ENCODE measurements at regions not wholly inside any gene's neighbourhood (a gene's known extent, or its start where the extent isn't known, plus 50 kb on each side); places are given as distances from the start of the nearest gene placed in this dataset.

DNA sequence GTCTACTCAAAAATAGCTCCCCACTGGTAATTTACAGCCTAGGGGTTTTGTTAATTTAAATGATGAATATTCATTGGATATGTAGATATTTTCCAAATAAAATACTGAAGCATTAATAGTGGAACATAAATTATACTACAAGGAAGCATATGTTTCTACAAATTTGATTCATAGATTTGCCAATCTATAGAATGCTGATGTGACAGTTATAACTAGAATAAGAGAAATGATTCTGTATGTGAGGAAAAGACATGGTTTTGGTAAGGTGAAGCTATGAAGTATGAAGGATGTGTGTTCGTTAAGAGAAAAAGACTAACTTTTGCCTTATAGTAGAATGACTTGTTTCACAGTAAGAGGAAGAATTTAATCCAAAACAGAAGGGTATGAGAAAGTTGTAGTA lies 61.3 kb downstream of the IARS1 start:
- DNase-seq (no peak), ATAC-seq (no peak)
- Histone ChIP-seq H3K4me3 (no peak overlapping the region), H3K9me3 (no peaks in the 10 kb centered on the region), H3K36me3 (peaks cover 0 to 85% (median 51%) of the 10 kb centered on the region in 9 donors), H3K27ac (no peak overlapping the region), H3K4me1 (no peaks in the 10 kb centered on the region), H3K27me3 (no peaks in the 10 kb centered on the region)
- 84 to 96% (median 88%) methylated on average over 1 of the region's 1 CpG for WGBS, 4 donors
- TF ChIP-seq, protein P1, sequence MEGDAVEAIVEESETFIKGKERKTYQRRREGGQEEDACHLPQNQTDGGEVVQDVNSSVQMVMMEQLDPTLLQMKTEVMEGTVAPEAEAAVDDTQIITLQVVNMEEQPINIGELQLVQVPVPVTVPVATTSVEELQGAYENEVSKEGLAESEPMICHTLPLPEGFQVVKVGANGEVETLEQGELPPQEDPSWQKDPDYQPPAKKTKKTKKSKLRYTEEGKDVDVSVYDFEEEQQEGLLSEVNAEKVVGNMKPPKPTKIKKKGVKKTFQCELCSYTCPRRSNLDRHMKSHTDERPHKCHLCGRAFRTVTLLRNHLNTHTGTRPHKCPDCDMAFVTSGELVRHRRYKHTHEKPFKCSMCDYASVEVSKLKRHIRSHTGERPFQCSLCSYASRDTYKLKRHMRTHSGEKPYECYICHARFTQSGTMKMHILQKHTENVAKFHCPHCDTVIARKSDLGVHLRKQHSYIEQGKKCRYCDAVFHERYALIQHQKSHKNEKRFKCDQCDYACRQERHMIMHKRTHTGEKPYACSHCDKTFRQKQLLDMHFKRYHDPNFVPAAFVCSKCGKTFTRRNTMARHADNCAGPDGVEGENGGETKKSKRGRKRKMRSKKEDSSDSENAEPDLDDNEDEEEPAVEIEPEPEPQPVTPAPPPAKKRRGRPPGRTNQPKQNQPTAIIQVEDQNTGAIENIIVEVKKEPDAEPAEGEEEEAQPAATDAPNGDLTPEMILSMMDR (IDR thresholded peaks at IDR 0.05), result no peak
- TF ChIP-seq POLR2A (IDR thresholded peaks at IDR 0.05), result no peak
- intact Hi-C loops (cut with DNase I), result loop anchor here in 4 of 10 donors (10.0 kb wide), 2 partner anchors 87 to 97 kb away; no protein-coding TSS in a partner anchor

DNA sequence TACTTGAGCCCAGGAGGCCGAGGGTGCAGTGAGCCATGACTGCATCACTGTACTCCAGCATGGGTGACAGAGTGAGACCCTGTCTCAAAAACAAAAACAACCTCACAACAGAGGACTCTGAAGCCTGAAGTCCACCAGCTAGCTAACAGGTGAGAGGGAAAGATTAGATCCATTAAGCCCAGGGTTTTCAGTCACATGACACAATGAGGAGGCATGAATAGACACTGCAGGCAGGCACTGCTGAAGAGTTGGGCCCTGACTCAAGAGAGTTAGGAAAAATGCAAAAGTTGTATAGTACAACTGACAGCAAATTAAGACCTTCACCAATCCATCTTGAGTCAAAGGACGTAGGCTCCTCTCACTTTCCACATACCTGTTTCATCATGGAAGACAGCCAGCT lies 64.9 kb downstream of the IARS1 start:
- TF ChIP-seq, protein P1 (IDR thresholded peaks at IDR 0.05), result no peak
- no peak for TF ChIP-seq POLR2A (IDR thresholded peaks at IDR 0.05)
- Histone ChIP-seq H3K27ac (no peak overlapping the region), H3K4me1 (no peaks in the 10 kb centered on the region), H3K27me3 (no peaks in the 10 kb centered on the region), H3K36me3 (peaks cover 0 to 81% (median 52%) of the 10 kb centered on the region in 9 donors), H3K4me3 (no peak overlapping the region), H3K9me3 (no peaks in the 10 kb centered on the region)
- no peak for ATAC-seq
- 95 to 100% (median 96%) methylated on average over 2 of the region's 2 CpGs for WGBS, 4 donors
- intact Hi-C loops (cut with DNase I), result no loop called here
- no peak for DNase-seq

DNA sequence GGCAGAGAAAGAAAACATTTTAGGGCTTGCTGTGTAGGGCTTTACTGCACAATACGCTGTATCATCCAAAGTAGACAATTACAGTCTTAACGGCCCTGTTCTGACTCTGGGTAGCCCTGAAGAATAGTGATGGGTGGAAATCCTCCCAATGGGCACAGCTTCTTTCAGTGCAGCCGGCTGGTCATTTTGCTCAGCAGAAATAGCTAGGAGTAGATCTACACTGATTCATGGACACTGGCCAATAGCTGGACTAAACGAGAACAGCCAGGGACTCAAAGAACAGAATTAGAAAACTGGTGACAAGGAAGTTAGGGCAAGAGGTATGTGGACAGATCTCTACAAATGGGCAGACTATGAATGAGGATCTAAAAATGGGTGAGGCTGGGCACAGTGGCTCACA lies 69.3 kb downstream of the IARS1 start:
- Histone ChIP-seq H3K4me1 (no peaks in the 10 kb centered on the region), H3K9me3 (no peaks in the 10 kb centered on the region), H3K36me3 (peaks cover 0 to 77% (median 72%) of the 10 kb centered on the region in 9 donors), H3K4me3 (no peak overlapping the region), H3K27ac (no peak overlapping the region), H3K27me3 (no peaks in the 10 kb centered on the region)
- DNase-seq (no peak), ATAC-seq (peak in 1 of 4 donors; percentile 34)
- TF ChIP-seq, protein P1 (IDR thresholded peaks at IDR 0.05), result no peak
- no peak for TF ChIP-seq POLR2A (IDR thresholded peaks at IDR 0.05)
- intact Hi-C loops (cut with DNase I), result loop anchor here in 1 of 10 donors (5.0 kb wide), 1 partner anchor 87 kb away; no protein-coding TSS in a partner anchor
- WGBS, 4 donors, result 74 to 77% (median 76%) methylated on average over 4 of the region's 4 CpGs

DNA sequence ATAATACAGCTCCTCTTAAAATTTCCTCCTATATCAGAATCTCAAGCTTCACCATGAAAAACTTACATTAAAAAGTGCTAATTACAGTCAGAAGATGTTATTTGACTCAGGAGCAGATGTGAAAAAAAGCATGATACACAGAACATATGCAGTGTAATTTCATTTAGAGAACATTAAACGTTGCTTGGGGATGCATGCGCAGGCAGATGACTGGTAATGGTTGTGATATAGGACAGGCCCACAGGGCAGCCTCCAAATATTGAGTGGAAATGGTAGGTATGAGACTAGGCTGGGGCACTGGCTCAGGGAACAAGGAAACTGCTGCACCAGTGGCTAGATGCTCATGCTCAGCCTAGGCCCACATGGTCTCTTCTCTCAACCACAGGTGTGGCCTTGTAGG lies 69.7 kb downstream of the IARS1 start:
- WGBS, 4 donors, result 83 to 93% (median 86%) methylated on average over 2 of the region's 2 CpGs
- no peak overlapping the region for H3K4me3 ChIP-seq
- intact Hi-C loops (cut with DNase I), result loop anchor here in 1 of 10 donors (5.0 kb wide), 1 partner anchor 86 kb away; no protein-coding TSS in a partner anchor
- DNase-seq (no peak), ATAC-seq (peak in 1 of 4 donors; percentile 22)
- H3K27me3 ChIP-seq, result no peaks in the 10 kb centered on the region
- peaks cover 0 to 73% (median 71%) of the 10 kb centered on the region in 9 donors for H3K36me3 ChIP-seq
- no peak for TF ChIP-seq POLR2A (IDR thresholded peaks at IDR 0.05)
- TF ChIP-seq, protein P1 (IDR thresholded peaks at IDR 0.05), result no peak
- H3K27ac ChIP-seq, result no peak overlapping the region
- H3K9me3 ChIP-seq, result no peaks in the 10 kb centered on the region
- no peaks in the 10 kb centered on the region for H3K4me1 ChIP-seq

All from heart left ventricle (tissue), 16 donors.